HG02884 (cell line): ENCODE measurements at regions not wholly inside any gene's neighbourhood (a gene's known extent, or its start where the extent isn't known, plus 50 kb on each side); places are given as distances from the start of the nearest gene placed in this dataset.

Source experiments
- ATAC-seq: cut with Tn5 transposase; IDR thresholded peaks from one replicate; pipeline ENCODE4 v1.9.1; 2021; ENCODE audit warnings: mild to moderate bottlenecking, moderate library complexity; ENCODE audit not compliant: unreplicated experiment

DNA sequence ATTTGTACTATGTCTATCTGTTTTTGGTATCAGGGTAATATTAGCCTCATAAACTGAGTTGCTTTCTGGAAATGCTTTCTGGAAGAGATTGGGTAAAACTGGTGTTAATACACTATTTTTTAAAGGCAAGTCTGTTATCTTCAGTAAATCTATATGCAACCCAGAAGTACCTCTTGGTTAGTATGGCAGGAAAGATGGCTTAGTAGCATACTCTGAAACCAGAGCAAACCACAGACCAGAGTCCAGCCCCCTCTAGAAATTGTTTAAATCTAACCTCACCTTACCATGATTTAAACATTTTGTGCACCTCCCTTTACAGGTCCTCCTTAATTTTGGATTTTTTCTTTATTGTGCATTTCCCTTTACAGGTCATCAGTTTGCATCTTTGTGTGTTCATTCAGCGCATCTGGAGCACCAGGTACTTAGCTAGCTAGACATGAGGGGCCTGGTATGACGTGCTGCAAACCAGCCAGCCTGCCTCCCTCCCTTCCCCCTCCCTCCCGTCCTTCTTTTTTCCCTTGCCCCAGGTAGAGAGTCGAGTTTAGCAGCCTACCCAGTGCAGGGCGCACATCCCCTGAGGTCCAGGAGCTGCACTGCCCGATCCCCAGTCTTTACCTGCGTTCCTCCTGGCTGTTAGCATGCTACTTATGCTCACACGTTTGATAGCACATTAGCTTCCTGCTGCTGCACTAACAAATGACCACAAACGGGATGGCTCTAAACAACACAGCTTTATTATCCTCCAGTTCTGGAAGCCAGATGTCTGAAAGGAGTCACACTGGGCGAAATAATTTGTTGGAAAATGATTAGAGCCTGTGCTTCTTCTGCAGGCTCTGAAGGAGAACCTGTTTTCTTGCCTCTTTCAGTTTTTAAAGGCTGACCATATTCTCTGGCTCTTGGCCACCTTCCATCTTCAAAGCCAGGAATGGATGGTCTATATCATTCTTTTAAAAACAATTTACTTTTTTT is 299.9 kb upstream of the HABP2 start:
- no peak for ATAC-seq

DNA sequence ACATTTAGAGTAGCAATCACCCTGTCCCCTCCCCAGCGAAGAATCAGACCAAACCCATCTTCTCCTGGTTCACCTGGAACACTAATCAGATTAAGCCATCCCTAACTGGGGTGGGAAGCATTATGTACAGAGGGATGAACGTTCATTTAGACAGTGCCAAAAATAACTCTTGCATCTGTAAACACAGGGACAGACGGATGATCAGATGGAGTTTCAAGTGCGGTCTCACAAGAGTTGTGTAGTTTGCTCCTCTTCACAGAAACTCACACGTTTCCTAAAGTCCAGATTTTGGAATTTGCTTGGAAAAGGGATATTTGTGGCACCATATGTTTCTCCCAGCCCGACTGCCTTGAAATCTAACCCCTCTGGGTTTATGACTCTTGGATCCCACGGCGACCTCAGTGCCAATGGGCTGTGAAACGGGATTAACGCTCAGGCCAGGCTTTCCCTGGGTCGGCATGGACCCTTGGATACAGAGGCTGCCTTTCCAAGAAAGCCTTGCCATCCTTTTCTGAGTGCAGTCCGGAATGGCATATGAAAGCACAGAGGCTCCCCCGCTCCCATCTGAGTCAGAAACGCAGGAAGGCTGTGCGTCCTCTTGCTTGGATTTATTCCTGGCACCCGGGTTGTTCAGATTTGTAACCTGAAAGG is 293.2 kb upstream of the HABP2 start:
- ATAC-seq, result no peak

DNA sequence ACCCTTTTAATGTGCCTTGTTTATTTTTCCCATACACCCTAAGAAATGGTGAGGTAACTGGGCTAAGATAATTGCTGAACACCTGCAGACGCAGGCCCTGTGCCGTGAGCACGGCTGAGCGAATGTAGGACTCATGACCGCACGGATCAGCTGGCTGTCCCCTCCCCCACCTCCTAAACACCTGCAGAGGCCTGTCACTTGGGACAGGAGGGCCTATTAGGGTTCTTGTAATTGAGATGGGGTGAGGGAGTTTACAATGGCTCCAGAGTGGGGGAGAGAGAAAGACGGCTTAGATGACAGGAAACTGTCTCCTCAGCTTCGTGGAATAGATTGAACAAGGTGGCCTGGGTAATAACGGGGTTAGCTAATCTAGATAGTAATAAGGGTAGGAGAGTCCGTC is 291.7 kb upstream of the HABP2 start:
- ATAC-seq, result no peak

DNA sequence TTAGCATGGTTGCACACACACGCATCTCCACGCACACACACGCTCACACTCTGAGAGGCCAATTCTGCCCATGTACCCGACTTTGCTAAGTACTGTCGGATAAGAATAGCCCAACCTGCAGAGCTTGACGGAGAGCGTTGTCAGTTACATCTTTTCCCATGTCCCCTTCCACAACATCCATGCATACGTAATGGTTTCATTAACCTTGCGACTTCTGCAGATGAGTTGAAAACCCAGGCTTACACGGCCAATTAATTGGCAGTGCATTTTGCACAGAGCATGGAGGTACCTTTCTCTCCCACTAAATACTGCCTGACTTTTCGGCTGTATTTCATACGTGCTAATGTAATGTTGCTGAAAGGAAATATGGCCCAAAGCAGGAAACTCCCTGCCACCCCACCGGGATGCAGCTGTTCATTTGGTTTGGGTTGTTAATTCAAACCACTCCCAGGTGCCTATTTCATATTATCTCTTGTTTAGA is 291.2 kb upstream of the HABP2 start:
- ATAC-seq, result no peak

DNA sequence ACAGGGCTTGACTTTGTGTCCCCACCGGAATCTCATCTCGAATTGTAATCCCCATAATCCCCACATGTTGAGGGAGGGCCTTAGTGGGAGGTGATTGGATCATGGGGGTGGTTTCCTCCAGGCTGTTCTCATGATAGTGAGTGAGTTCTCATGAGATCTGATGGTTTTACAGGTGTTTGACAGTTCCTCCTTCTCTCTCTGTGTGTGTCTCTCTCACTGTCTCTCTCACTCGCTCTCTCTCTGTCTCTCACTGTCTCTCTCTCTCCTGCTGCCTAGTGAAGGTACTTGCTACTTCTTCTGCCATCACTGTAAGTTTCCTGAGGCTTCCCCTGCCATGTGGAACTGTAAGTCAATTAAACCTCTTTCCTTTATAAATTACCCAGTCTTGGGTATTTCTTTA is 289.8 kb upstream of the HABP2 start:
- no peak for ATAC-seq

DNA sequence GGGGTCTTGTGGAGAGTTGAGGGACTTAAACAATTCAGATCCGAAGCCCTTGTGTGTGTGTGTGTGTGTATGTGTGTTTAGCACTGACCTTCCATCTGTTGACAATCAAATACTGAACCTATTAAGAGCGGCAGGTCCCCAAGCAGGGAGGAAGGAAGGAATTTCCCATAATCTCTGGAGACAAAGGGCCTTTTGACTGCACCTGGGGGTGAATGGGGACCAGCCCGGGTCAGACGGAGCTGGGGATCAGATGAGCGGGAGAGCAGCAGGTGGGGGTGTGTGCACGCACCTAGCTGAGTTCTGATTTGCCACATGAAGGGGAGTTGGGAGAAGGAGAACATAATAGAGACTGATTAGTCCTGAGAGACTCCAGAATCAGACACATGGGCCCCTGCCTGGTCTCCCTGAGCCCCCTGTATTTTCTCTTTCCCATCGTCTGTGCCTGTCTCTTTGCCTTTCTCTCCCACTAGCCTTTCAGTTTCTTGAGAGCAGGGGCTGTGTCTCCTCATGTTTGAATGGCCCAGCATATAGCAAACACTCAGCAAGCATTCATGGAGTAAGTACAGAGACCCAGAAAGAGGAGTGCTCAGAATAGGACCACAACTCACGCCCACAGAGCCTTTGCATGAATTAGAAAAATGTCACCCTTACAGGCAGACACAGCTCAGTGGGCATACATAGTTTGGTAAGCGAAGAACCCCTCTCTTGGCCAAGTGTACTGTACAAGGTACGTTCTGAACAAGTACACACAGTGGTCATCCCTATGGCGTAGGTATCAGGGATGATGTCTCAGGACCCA is 288.3 kb upstream of the HABP2 start:
- ATAC-seq, result peak; percentile 61

DNA sequence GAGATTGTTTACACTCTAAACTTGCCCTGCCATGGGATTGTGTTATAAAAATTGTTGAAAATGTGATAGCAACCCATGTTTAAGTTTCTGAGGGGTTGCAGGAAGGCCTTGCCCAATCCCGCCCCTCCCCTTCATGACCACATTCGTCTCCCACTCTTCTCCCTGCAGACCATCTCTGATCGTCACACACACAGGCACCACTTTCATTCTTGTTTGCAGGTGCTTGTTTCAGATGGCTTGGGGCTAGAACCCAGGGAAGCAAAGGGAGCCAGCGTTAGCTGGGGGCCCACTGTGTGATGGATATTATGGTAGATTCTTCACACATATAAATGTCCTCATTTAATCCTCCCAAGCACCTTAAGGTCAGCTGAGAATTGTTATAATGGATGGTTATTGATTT is 286.7 kb upstream of the HABP2 start:
- no peak for ATAC-seq

DNA sequence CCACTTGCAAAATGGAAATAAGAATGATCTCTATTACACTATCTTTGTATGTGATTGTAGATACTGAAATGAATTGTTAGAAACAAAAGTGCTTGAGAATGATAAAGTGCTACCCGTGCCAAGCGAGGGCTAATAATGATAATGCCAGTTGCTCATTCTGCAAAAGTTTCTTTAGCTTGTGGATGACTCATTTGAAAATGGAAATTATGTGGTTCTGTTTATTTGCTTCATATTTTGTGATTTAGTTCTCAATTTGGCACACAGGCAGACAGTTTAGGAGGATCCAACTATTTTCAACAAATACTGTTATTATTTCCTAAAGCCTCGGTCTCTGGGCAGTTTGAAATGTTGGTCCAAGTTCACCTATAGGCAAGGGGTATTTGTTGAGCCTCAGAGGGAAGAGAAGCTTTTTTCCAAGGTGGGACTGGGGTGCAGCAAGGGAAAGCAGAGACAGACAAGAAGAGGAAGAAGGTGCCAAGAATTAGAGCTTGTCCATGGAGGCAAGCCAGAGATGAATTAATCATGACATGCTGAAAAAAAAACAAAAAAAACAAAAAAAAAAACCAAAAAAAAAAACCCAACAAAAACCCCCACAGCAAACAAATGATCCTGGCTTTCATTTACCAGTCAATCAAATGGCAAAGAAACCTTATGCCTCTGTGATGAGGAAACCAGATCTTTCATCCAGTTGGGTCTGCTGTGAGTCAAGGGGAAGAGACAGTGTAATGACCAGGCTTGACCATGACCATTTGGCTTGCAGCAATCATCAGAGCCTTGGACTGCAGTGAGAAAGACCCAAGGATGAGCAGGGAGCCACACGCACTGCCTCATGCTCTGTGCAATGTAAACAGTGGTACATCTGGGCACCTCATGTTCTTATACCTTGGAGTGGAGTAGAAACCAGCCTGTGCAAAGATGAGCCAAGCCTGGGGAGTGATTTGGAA is 285.0 kb upstream of the HABP2 start:
- no peak for ATAC-seq

DNA sequence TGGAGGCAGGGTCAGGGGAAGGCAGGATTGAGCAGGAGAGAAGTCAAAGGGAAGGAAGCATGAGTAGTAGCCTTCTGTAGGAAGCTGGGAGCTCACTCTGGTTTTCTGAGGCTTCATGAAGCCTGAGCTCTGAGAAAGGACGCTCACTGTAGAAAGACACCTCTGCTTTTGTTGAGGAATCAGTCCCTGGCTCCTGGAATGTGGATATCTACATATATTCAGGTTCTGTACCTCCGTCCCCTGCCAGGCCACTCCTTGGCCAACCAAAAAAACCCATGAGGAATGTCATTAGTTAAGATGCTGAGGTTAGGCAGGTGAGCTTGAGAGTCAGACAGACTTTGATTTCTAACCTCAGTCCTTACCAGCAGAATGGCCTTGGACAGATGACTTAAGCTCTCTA is 283.5 kb upstream of the HABP2 start:
- no peak for ATAC-seq

DNA sequence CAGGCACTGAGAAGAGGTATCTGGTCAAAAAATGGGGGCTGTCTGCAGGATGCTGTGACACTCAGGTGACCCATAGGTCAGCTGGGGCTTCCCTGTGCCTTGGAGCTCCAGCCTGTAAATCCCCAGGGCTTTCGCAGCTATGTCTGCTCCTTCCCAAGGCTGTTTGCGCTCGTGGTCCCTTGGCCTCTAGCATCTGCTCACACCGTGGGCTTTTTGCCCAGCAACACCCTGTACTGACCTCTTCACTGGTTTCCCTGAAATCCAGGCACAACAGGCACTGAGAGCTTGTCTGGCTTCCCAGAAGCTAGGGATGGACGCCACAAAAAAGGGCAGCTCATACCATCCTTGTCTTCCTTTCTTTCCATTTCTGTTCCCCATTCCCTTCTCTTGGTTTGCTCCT is 280.3 kb upstream of the HABP2 start:
- ATAC-seq, result no peak

DNA sequence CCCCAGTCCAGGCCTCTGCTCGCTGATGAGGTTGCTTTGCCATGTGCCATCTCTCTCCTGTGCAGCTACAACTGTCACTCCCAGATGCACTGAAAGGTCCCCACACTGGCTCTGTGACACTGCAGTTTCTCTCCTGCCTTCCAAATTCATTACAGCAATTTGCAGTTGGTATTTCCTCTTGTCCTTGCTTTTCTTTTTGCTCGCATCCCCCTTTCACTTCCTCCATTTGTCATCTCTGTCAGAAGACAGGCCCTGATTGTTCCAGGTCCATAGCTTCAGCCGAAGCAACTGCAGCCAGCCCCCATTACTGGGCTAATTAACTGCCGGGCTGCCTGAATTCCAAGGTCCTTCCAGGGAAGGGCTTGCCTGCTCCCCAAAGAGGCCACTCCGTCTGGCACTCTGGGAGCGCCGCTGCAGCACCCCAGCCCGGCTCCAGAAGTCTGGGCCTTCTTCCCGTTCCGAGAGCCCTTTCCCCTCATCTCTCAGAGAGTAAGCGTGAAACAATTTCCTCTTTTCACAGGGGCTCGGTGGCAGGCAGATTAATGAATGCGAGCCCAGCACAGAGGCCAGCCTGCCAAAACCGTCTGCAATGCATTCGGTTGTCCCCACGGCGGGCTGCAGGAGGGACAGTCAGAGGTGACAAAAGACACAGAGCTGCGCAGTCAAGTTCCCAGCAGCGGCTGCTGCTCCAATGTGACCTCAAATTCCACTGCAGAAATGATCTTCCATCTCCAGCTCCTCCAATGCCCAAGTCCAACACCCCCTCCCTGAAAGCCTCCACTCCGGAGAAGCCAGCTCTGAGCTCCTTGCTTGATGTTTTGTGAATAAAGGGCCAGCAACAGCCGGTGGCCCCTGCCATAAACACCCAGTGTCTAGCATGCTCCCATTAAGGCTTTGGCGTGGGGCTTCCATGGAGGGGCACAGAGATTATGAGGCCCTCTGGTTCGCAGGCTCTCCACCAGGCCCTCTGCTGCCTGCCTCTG is 279.4 kb upstream of the HABP2 start:
- ATAC-seq, result no peak

DNA sequence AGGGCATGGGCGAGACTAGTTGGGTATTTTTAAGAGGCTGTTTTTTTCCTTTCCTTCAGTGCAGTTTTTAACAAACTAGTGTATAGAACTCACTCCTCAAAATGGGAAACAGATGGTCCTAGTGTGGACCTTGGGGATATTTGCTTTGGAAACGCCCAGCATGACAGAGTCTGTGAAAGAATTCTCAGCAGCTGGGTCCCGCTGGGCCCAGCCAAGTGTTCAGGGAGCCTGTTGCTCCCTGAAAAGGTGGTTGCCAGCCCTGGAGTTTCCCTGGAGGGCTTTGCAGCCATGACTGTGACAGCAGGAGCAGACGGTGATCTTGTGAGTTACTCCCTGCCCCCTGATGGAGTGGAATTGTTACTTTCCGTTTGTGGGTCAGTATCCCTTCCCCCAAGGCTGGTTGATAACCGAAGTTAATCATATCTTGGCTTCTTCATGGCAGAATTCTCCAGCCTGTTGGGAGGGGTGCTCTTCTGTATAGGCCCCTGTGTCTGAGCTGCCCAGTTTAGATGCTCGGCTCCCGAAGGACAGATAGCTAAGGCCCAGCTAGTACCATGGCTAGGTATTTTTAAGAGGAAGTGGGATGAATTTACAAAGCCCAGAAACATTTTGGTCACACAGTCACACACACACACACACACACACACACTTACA is 278.6 kb upstream of the HABP2 start:
- ATAC-seq, result no peak

DNA sequence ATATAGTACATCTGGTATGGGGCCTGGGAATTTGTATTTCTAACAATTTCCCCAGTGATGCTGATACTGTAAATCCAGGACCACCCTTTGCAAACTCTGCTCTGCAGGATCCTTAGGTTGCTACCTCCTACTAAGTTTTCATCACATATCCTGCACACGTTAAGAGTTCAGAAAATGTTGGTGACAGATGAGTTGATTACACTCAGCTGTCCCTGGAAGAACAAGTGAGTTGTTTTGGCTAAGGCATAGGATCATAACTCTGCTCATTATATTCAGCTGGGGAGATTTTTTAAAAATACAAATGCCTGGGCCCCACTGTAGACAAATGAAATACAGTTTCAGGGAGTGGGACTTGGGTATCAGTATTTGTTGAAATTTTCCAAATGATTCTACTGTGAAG is 274.6 kb upstream of the HABP2 start:
- ATAC-seq, result no peak

DNA sequence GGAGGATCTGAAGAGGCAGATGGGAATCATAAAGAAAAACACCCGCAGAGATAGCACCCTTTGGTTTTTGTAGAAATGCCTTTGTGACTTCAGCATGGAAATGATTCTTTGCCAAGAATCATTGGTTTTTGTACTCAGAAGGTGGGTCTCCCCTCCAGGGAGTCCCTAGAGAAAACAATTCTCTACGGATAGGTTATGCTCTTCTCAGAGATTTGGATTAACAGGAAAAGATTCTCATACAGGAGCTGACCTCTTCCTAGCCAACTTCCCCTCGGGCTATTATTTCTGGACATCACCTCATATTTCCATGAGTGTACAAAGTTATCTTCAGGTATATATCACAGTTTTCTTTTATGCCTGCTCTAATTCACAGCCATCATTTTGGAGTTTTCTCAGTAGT is 274.2 kb upstream of the HABP2 start:
- no peak for ATAC-seq

DNA sequence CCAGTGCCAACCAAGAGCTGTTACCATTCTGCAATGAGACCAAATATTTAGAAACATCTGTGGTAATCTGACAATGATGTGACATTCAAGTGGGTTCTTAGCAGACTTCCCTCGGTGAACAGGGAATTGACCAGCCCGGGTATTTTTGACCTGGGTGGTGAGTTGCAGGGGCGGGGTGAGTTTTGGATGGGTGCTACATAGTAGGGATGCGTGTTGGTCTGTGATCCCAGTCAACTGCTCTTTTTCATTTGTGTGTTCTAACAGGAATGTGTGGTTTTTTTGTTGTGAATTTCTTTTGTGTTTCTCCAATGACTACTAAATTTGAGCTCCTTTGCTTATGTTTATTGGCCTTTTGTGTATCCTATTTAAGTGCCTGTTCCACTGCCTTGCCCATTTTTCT is 273.6 kb upstream of the HABP2 start:
- ATAC-seq, result no peak

DNA sequence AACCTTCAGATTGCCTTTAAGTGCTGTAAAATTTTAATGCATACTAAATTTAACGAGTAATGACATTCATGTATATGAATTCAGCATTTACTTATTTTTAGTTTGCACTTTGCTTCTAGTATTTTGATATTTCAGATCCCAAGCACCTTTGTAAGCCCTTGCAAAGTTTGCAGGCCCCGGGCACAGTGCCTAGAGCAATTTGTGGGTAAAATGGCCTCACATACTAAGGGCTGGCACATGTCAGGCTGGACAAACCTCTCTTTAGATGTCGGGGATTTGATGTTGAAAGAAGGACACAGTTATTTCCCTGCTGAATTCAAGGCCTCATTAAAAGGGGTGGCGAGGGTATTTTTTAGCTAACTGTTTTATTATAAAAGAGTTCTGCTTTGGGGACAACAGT is 270.3 kb upstream of the HABP2 start:
- ATAC-seq, result no peak

DNA sequence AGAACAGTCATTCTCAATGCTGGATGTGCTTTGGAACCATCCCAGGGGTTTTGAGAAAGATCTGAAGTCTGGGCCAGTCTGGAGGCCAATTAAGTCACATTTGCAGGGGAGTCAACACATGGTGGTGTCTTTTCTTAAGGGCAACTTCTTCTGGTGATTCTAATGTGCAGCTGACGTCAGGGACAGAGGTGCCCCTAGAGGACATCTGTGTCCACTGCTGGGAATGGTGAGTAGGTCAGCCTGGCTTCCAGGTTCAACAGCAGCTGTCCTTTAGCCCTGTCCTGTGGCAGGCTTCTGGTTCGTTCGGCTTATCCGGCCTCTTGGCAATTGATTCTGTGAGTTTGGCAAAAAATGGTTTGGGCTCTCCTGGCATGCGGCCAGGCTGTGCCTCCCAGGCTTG is 269.7 kb upstream of the HABP2 start:
- ATAC-seq, result no peak

DNA sequence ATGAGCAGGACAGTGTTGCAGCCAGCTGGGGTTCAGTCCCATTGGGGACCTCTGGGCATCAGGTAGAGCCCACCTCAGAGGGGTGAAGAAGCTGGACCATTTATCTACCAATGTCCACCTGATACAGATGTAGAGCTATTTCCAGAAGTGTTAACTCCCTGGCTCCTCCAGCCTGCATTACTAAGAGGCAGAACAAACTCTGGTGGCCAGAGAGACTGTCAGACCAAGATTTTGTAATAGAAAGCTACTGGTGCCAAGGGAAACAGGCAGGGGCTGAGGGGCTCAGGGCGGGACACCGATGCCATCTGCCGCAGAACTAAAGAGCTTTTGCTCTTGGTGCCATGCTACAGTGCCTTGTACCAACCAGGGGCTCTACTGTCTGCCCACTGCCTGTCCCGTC is 268.2 kb upstream of the HABP2 start:
- no peak for ATAC-seq

DNA sequence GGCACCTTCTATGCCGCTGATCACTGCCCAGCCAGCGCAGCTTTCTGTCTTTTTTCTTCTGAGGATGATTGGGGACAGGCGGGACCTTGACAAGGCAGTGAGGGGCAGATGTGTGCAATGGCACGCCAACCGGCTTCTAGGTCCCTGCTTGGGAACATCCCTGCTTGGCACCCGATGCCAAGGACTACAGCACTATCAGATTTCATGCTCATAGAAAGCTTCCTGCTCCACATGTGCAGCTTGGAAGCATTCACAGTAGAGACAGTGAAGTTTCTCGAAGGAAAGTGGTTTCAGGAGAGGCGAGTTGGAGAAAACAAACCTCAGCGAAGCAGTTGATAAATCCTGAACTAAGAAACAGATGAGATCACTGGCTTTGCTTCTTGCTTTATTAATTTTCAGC is 267.5 kb upstream of the HABP2 start:
- ATAC-seq, result no peak
